ENCODE measurements at regions not wholly inside any gene's neighbourhood (a gene's known extent, or its start where the extent isn't known, plus 50 kb on each side); places are given as distances from the start of the nearest gene placed in this dataset.
"Not testable (repeated sequence)": the region's sequence is repeated elsewhere in the genome, so short reads cannot be mapped to it uniquely, and the experiment has no call there.

- DNase-seq = no peak
Observed at GRCh38 chr2:84286878-84287277, 172.2 kb downstream of the SUCLG1 start.

GRCh38 chr2:84285056-84285747, 173.9 kb downstream of the SUCLG1 start:
- no peak for DNase-seq

- no peak for DNase-seq
Observed at GRCh38 chr2:84283506-84283905, 175.6 kb downstream of the SUCLG1 start.

- no peak for DNase-seq
Observed at GRCh38 chr2:84281510-84281909, 177.6 kb downstream of the SUCLG1 start.

GRCh38 chr2:84280873-84281272, 178.2 kb downstream of the SUCLG1 start:
- no peak for DNase-seq

- DNase-seq = peak; percentile 8 to 17
Observed at GRCh38 chr2:84278386-84278785, 180.7 kb downstream of the SUCLG1 start.

GRCh38 chr2:84276590-84277255, 182.4 kb downstream of the SUCLG1 start:
- no peak for DNase-seq

- DNase-seq = no peak
Observed at GRCh38 chr2:84273406-84273805, 185.7 kb downstream of the SUCLG1 start.

- no peak for DNase-seq
Observed at GRCh38 chr2:84271977-84272376, 187.1 kb downstream of the SUCLG1 start.

GRCh38 chr2:84257831-84258230, 201.2 kb downstream of the SUCLG1 start:
- DNase-seq = peak in 1 of 2 experiments; percentile 7

- no peak for DNase-seq
Observed at GRCh38 chr2:84251651-84252302, 207.3 kb downstream of the SUCLG1 start.

GRCh38 chr2:84249140-84249539, 209.9 kb downstream of the SUCLG1 start:
- no peak for DNase-seq

GRCh38 chr2:84247532-84247931, 211.5 kb downstream of the SUCLG1 start:
- no peak for DNase-seq

- DNase-seq = peak; percentile 13 to 24
Observed at GRCh38 chr2:84243788-84244733, 215.0 kb downstream of the SUCLG1 start.

- DNase-seq = no peak
Observed at GRCh38 chr2:84238907-84239306, 220.2 kb downstream of the SUCLG1 start.

GRCh38 chr2:84236288-84236687, 222.8 kb downstream of the SUCLG1 start:
- no peak for DNase-seq

- DNase-seq = no peak
Observed at GRCh38 chr2:84234103-84234502, 225.0 kb downstream of the SUCLG1 start.

GRCh38 chr2:84231478-84231877, 227.6 kb downstream of the SUCLG1 start:
- DNase-seq = no peak

- no peak for DNase-seq
Observed at GRCh38 chr2:84224121-84224520, 235.0 kb downstream of the SUCLG1 start.

- DNase-seq = no peak
Observed at GRCh38 chr2:84223191-84223590, 235.9 kb downstream of the SUCLG1 start.

GRCh38 chr2:84221102-84221501, 238.0 kb downstream of the SUCLG1 start:
- DNase-seq = not testable (repeated sequence)

- DNase-seq = no peak
Observed at GRCh38 chr2:84217456-84217855, 241.6 kb downstream of the SUCLG1 start.

- no peak for DNase-seq
Observed at GRCh38 chr2:84214455-84214854, 244.6 kb downstream of the SUCLG1 start.
